HCT116 (cell line): ENCODE measurements at regions not wholly inside any gene's neighbourhood (a gene's known extent, or its start where the extent isn't known, plus 50 kb on each side); places are given as distances from the start of the nearest gene placed in this dataset.

Experiments used
- ATAC-seq: fragments of 200-7000 bp; cut with Tn5 transposase; 2 replicates; pipeline ENCODE4 v1.9.1; 2020; ENCODE audit warnings: mild to moderate bottlenecking, moderate library complexity
- BruUV-seq: library from RNA; stranded (reverse); fragments of 400-500 nt; replicated peaks from 2 replicates; lab custom pipeline; 2021; lab: Mats Ljungman, UMichigan
- CTCF ChIA-PET: fragments of 300-600 bp; sonication (Branson Sonifier 250); formaldehyde crosslinking; loops from one replicate; lab custom pipeline; 2021; ENCODE audit warnings: antibody characterized with exemption; lab: Charles Lee
- POLR2A ChIA-PET: fragments of 300-600, 350-600 bp; sonication (Branson Sonifier 250); formaldehyde crosslinking; loops from one replicate; lab custom pipeline; 2021; ENCODE audit warnings: antibody characterized with exemption; lab: Charles Lee
- RAD21 ChIA-PET, 2 experiments: fragments of 300-600 bp; sonication (Branson Sonifier 250); formaldehyde crosslinking; loops; one replicate each; lab custom pipeline; 2023; ENCODE audit warnings: low total read pairs in 2 of 2; ENCODE audit not compliant: uncharacterized antibody in 2 of 2, unreplicated experiment in 2 of 2, low non-redundant PET in 1 of 2; lab: Charles Lee
- DNase-seq: peaks from one replicate; pipeline ENCODE4 v3.0.0-alpha.2; 2010; ENCODE audit warnings: low read depth, low spot score
- H2AFZ ChIP-seq: fragments of 200-600 bp; shearing (Covaris generic), sonication (generic); 2 replicates; pipeline ENCODE4 v1.6.1; 2017; ENCODE audit warnings: low read depth, mixed run types, mixed read lengths, antibody characterized with exemption, low read length; ENCODE audit not compliant: poor library complexity, severe bottlenecking
- H3K27ac ChIP-seq: 2 replicates; pipeline ENCODE4 v1.5.1; 2012; ENCODE audit warnings: low read depth, low read length
- H3K27me3 ChIP-seq: fragments of 200-600 bp; sonication (generic); 2 replicates; pipeline ENCODE4 v1.6.1; 2016; ENCODE audit warnings: mixed run types, low read length, mixed read lengths; ENCODE audit not compliant: insufficient read depth
- H3K36me3 ChIP-seq, 2 experiments: fragments of 200-500 bp in 1 of 2; fragments of 200-600 bp in 1 of 2; sonication (Bioruptor generic) in 1 of 2; sonication (generic) in 1 of 2; 2 replicates each; pipeline versions ENCODE4 v1.5.1 to v1.6.1; 2014 to 2016; ENCODE audit warnings: low read length in 2 of 2, inconsistent platforms in 1 of 2, mixed read lengths in 1 of 2, mixed run types in 1 of 2; ENCODE audit not compliant: insufficient read depth in 2 of 2, control insufficient read depth in 1 of 2
- H3K4me1 ChIP-seq, 2 experiments: fragments of 200-600 bp in 1 of 2; sonication (generic) in 1 of 2; 2 replicates each; pipeline versions ENCODE4 v1.5.1 to v1.6.1; 2012 to 2017; ENCODE audit warnings: low read length in 2 of 2, inconsistent platforms in 1 of 2, mild to moderate bottlenecking in 1 of 2, mixed read lengths in 1 of 2, mixed run types in 1 of 2, moderate library complexity in 1 of 2; ENCODE audit not compliant: insufficient read depth in 2 of 2, control insufficient read depth in 1 of 2
- H3K4me2 ChIP-seq: fragments of 200-600 bp; sonication (generic); 2 replicates; pipeline ENCODE4 v1.6.1; 2017; ENCODE audit warnings: mixed run types, low read length, mixed read lengths
- H3K4me3 ChIP-seq, 2 experiments: fragments of 200-600 bp in 1 of 2; sonication (generic) in 1 of 2; replicated peaks in 1 of 2; 2 replicates each; pipeline ENCODE4 v1.5.1; 2011 to 2016; ENCODE audit warnings: low read length in 2 of 2, control low read depth in 1 of 2, low read depth in 1 of 2, mild to moderate bottlenecking in 1 of 2, mixed read lengths in 1 of 2, mixed run types in 1 of 2
- H3K79me2 ChIP-seq: fragments of 200-600 bp; sonication (generic); 2 replicates; pipeline ENCODE4 v1.6.1; 2017; ENCODE audit warnings: mild to moderate bottlenecking, mixed run types, low read length, moderate library complexity, mixed read lengths; ENCODE audit not compliant: insufficient read depth
- H3K9ac ChIP-seq: fragments of 200-600 bp; sonication (generic); 2 replicates; pipeline ENCODE4 v1.6.1; 2016; ENCODE audit warnings: low read length, mixed read lengths
- H3K9me2 ChIP-seq: fragments of 200-600 bp; sonication (generic), shearing (Covaris generic); 2 replicates; pipeline ENCODE4 v1.6.1; 2017; ENCODE audit warnings: mixed run types, mild to moderate bottlenecking, moderate library complexity; ENCODE audit not compliant: insufficient read depth
- H3K9me3 ChIP-seq, 2 experiments: fragments of 200-500 bp in 1 of 2; fragments of 200-600 bp in 1 of 2; sonication (Bioruptor generic) in 1 of 2; sonication (generic) in 1 of 2; 2 replicates each; pipeline ENCODE4 v1.6.1; 2014 to 2017; ENCODE audit warnings: low read length in 2 of 2, mixed read lengths in 2 of 2, inconsistent platforms in 1 of 2, low read depth in 1 of 2, mild to moderate bottlenecking in 1 of 2, mixed run types in 1 of 2, moderate library complexity in 1 of 2; ENCODE audit not compliant: control insufficient read depth in 1 of 2, insufficient read depth in 1 of 2
- H4K20me1 ChIP-seq: fragments of 200-600 bp; sonication (generic), shearing (Covaris generic); 2 replicates; pipeline ENCODE4 v1.6.1; 2017; ENCODE audit warnings: mixed run types, mild to moderate bottlenecking, moderate library complexity; ENCODE audit not compliant: insufficient read depth
- ATF3 ChIP-seq: IDR thresholded peaks from 2 replicates; pipeline ENCODE4 v1.6.1; 2012
- CBX3 ChIP-seq: IDR thresholded peaks from 2 replicates; pipeline ENCODE4 v1.6.1; 2012; ENCODE audit warnings: low read depth
- EGR1 ChIP-seq: IDR thresholded peaks from 2 replicates; pipeline ENCODE4 v1.6.1; 2012; ENCODE audit warnings: low read depth
- EZH2 ChIP-seq: fragments of 200-600 bp; sonication (generic); IDR thresholded peaks from 2 replicates; pipeline ENCODE4 v1.6.1; 2017; ENCODE audit warnings: antibody characterized with exemption, mixed run types
- EZH2phosphoT487 ChIP-seq: fragments of 200-600 bp; IDR thresholded peaks from 2 replicates; pipeline ENCODE4 v1.6.1; 2018; ENCODE audit warnings: antibody characterized with exemption, borderline replicate concordance
- FOSL1 ChIP-seq: IDR thresholded peaks from 2 replicates; pipeline ENCODE4 v1.6.1; 2012; ENCODE audit warnings: low read depth
- JUND ChIP-seq: IDR thresholded peaks from 2 replicates; pipeline ENCODE4 v1.6.1; 2012
- MAX ChIP-seq: IDR thresholded peaks from 2 replicates; pipeline ENCODE4 v1.6.1; 2012
- POLR2A ChIP-seq: IDR thresholded peaks from 2 replicates; pipeline ENCODE4 v1.7.0; 2011; ENCODE audit warnings: borderline replicate concordance; ENCODE audit not compliant: insufficient read depth, insufficient read length; ENCODE audit errors: extremely low read depth
- POLR2AphosphoS5 ChIP-seq: IDR thresholded peaks from 2 replicates; pipeline ENCODE4 v1.6.1; 2011; ENCODE audit warnings: mild to moderate bottlenecking, low read depth, low read length, moderate library complexity
- RAD21 ChIP-seq: IDR thresholded peaks from 2 replicates; pipeline ENCODE4 v1.6.1; 2012; ENCODE audit warnings: low read depth, mild to moderate bottlenecking
- REST ChIP-seq: IDR thresholded peaks from 2 replicates; pipeline ENCODE4 v1.6.1; 2012; ENCODE audit warnings: low read depth
- SIN3A ChIP-seq: IDR thresholded peaks from 2 replicates; pipeline ENCODE4 v1.6.1; 2012; ENCODE audit warnings: low read depth
- TCF7L2 ChIP-seq: IDR thresholded peaks from 2 replicates; pipeline ENCODE4 v1.7.0; 2011; ENCODE audit warnings: borderline replicate concordance, inconsistent platforms; ENCODE audit not compliant: insufficient read depth, insufficient read length; ENCODE audit errors: extremely low read depth
- YY1 ChIP-seq: IDR thresholded peaks from 2 replicates; pipeline ENCODE4 v1.6.1; 2011; ENCODE audit warnings: low read length, low read depth, moderate library complexity, mild to moderate bottlenecking; ENCODE audit not compliant: insufficient replicate concordance; ENCODE audit errors: extremely low read depth
- ZBTB33 ChIP-seq: IDR thresholded peaks from 2 replicates; pipeline ENCODE4 v1.6.1; 2011; ENCODE audit warnings: mild to moderate bottlenecking, low read length, moderate library complexity; ENCODE audit not compliant: insufficient replicate concordance; ENCODE audit errors: extremely low read depth
- ZNF274 ChIP-seq: fragments of 200-500 bp; sonication (Bioruptor generic); IDR thresholded peaks from 2 replicates; pipeline ENCODE4 v1.6.1; 2014; ENCODE audit warnings: mild to moderate bottlenecking, low read depth, low read length, inconsistent platforms
- intact Hi-C: fragments of 100-400 bp; cut with micrococcal nuclease; formaldehyde crosslinking; loops from 2 replicates; pipeline ENCODE4 v1.10.0; 2022

- Histone ChIP-seq H3K9me2 (no peaks in the 10 kb centered on the region), H4K20me1 (no peaks in the 10 kb centered on the region; the same call in 1 of the 2 replicates), H3K9ac (no peak overlapping the region), H3K27me3 (no peaks in the 10 kb centered on the region), H3K27ac (no peak overlapping the region), H3K4me3 (no peak overlapping the region), H3K9me3 (no peaks in the 10 kb centered on the region), H3K4me2 (no peak overlapping the region), H3K79me2 (no peaks in the 10 kb centered on the region), H3K36me3 (no peaks in the 10 kb centered on the region), H3K4me1 (no peaks in the 10 kb centered on the region), H2AFZ (no peak overlapping the region)
- DNase-seq (no peak), ATAC-seq (no peak)
- intact Hi-C loops: no loop called here
- TF ChIP-seq FOSL1: no peak
- no peak for TF ChIP-seq ZBTB33
- no peak for TF ChIP-seq EGR1
- TF ChIP-seq REST: no peak
- no peak for TF ChIP-seq CBX3
- TF ChIP-seq TCF7L2: no peak
- no peak for TF ChIP-seq SIN3A
- no peak for TF ChIP-seq EZH2
- no peak for TF ChIP-seq EZH2phosphoT487
- no peak for TF ChIP-seq POLR2A
- no peak for TF ChIP-seq JUND
- no peak for TF ChIP-seq MAX
- TF ChIP-seq POLR2AphosphoS5: no peak
- TF ChIP-seq ZNF274: no peak
- TF ChIP-seq ATF3: no peak
- TF ChIP-seq RAD21: no peak
- TF ChIP-seq YY1: no peak
- ChIA-PET RAD21 (no interaction called here), POLR2A (no interaction called here), CTCF (no interaction called here)
- BruUV-seq: no TSS peak
These were observed 97.9 kb upstream of the GYPC start for GRCh38 chr2:126558029-126558428.
